ENCODE measurements at regions not wholly inside any gene's neighbourhood (a gene's known extent, or its start where the extent isn't known, plus 50 kb on each side); places are given as distances from the start of the nearest gene placed in this dataset.

DNA sequence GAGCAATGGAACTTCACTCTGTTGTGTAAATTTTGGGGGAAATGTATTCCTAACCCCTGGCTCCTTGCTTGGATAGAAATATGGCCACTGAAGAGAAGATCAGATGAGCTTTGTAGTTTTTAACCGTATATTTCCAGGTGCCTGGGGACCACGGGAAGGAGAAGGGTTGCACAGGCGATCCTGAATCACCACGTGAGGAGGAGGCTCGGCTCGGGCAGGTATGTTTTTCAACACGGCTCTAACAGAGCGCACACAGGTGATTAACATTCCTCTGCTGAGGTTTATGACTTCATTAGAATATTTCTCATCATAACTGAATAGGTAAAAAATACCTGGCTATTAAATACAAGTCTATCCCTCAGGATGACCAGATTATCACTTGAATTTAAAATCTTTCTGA lies 495.0 kb upstream of the ZFHX3 start:
- no peak for TF ChIP-seq CTCF (IDR thresholded peaks at IDR 0.05 in 8 of 11, conservative IDR thresholded peaks at IDR 0.05 in 3 of 11)
- TF ChIP-seq POLR2A (IDR thresholded peaks at IDR 0.05), result no peak

All from spleen (tissue), 7 donors.